Spleen (tissue), 11 donors: ENCODE measurements at regions not wholly inside any gene's neighbourhood (a gene's known extent, or its start where the extent isn't known, plus 50 kb on each side); places are given as distances from the start of the nearest gene placed in this dataset.
"Not testable (repeated sequence)": the region's sequence is repeated elsewhere in the genome, so short reads cannot be mapped to it uniquely, and the experiment has no call there.

ENCODE experiments used
- DNase-seq: peaks from one replicate; pipeline ENCODE4 v3.0.0-alpha.2; 2020
- H3K27ac ChIP-seq, 8 donors: fragments of 200-600 bp; sonication (generic) in 7 of 8; 1 replicate in 4 of 8; 2 replicates in 4 of 8; pipeline versions ENCODE4 v1.5.0 to v1.8.0; 2016 to 2021; ENCODE audit warnings: inconsistent platforms in 4 of 8, mild to moderate bottlenecking in 4 of 8, moderate library complexity in 1 of 8
- H3K27me3 ChIP-seq, 7 donors: fragments of 200-600 bp; sonication (generic) in 6 of 7; replicated peaks in 1 of 7; 1 replicate in 4 of 7; 2 replicates in 3 of 7; pipeline versions ENCODE4 v1.5.0 to v1.8.0; 2016 to 2021; ENCODE audit warnings: inconsistent platforms in 3 of 7, mild to moderate bottlenecking in 1 of 7
- H3K36me3 ChIP-seq, 6 donors: fragments of 200-600 bp; sonication (generic) in 5 of 6; 1 replicate in 4 of 6; 2 replicates in 2 of 6; pipeline versions ENCODE4 v1.5.0 to v1.8.0; 2016 to 2021; ENCODE audit warnings: inconsistent platforms in 2 of 6
- H3K4me1 ChIP-seq, 6 donors: fragments of 200-600 bp; sonication (generic) in 5 of 6; 1 replicate in 3 of 6; 2 replicates in 3 of 6; pipeline versions ENCODE4 v1.5.0 to v1.8.0; 2016 to 2021; ENCODE audit warnings: inconsistent platforms in 3 of 6
- H3K4me3 ChIP-seq, 8 donors: fragments of 200-600 bp; sonication (generic) in 7 of 8; 1 replicate in 4 of 8; 2 replicates in 4 of 8; pipeline versions ENCODE4 v1.5.0 to v1.8.0; 2016 to 2021; ENCODE audit warnings: inconsistent platforms in 4 of 8, mild to moderate bottlenecking in 4 of 8, moderate library complexity in 2 of 8
- H3K9me3 ChIP-seq, 8 donors: fragments of 200-600 bp; sonication (generic) in 7 of 8; 1 replicate in 4 of 8; 2 replicates in 4 of 8; pipeline versions ENCODE4 v1.5.0 to v1.8.0; 2016 to 2021; ENCODE audit warnings: inconsistent platforms in 4 of 8
- CTCF ChIP-seq, 11 experiments: fragments of 200-600 bp in 7 of 11; fragments of 450-650 bp in 4 of 11; sonication (generic) in 4 of 11; IDR thresholded peaks in 8 of 11; conservative IDR thresholded peaks in 3 of 11; 1 replicate in 7 of 11; 2 replicates in 4 of 11; pipeline versions ENCODE4 v1.4.0 to v1.8.0; 2016 to 2021; ENCODE audit warnings: antibody characterized with exemption in 11 of 11, inconsistent platforms in 4 of 11, mild to moderate bottlenecking in 1 of 11
- POLR2A ChIP-seq, 3 donors: fragments of 450-650 bp; IDR thresholded peaks; one replicate each; pipeline ENCODE4 v1.5.1; 2017; ENCODE audit warnings: antibody characterized with exemption in 3 of 3, mild to moderate bottlenecking in 1 of 3
- POLR2AphosphoS5 ChIP-seq, 3 donors: sonication (generic); formaldehyde crosslinking; IDR thresholded peaks; one replicate each; pipeline ENCODE4 v1.5.1; 2017; ENCODE audit warnings: antibody characterized with exemption in 3 of 3
- WGBS, 5 donors: extraction: QIAGEN DNeasy Blood & Tissue Kit in 3 of 5; methylation state at CpG; one replicate each; pipeline versions ENCODE4 v1.1.5 to v1.1.7; 2013 to 2018; 5-methylcytosine and 5-hydroxymethylcytosine counted together
- intact Hi-C: fragments of 100-400 bp; cut with DNase I; formaldehyde crosslinking; loops from one replicate; pipeline ENCODE4 v1.15.0; 2023; ENCODE audit warnings: low total_unique reads
- donor health status: healthy with polysubstance abuse.
- donor health status: DM: no; HTN: no; CAD: no; lungs with moderate emphysema.
- donor health status: DM: no; HTN: no; CAD: no.
- donor health status: Bipolar disorder and iron deficiency.
- donor health status: healthy.
- donor health status: DM: no; HTN: no; CAD: no.
- donor health status: DM: yes; HTN: yes; CAD: no.

GRCh38 chr5:157951673-157952373, 92.9 kb upstream of the CLINT1 start:
- no peak for DNase-seq
- intact Hi-C loops: no loop called here
- no peaks in the 10 kb centered on the region for H3K9me3 ChIP-seq
- H3K36me3 ChIP-seq: no peaks in the 10 kb centered on the region
- TF ChIP-seq POLR2A (IDR thresholded peaks at IDR 0.05) (no peak), POLR2AphosphoS5 (IDR thresholded peaks at IDR 0.05) (no peak), CTCF (IDR thresholded peaks at IDR 0.05 in 8 of 11, conservative IDR thresholded peaks at IDR 0.05 in 3 of 11) (no peak)
- no peak overlapping the region for H3K27ac ChIP-seq
- H3K27me3 ChIP-seq: peaks cover 0 to 24% (median 0%) of the 10 kb centered on the region in 7 donors
- peaks cover 0 to 10% (median 7%) of the 10 kb centered on the region in 6 donors for H3K4me1 ChIP-seq
- WGBS, 5 donors: 58 to 76% (median 64%) methylated on average over 4 of the region's 4 CpGs
- no peak overlapping the region for H3K4me3 ChIP-seq

GRCh38 chr5:157949520-157949919, 90.6 kb upstream of the CLINT1 start:
- Histone ChIP-seq H3K4me1 (peaks cover 0 to 10% (median 7%) of the 10 kb centered on the region in 6 donors), H3K27me3 (peaks cover 0 to 24% (median 0%) of the 10 kb centered on the region in 7 donors), H3K36me3 (no peaks in the 10 kb centered on the region), H3K4me3 (no peak overlapping the region), H3K9me3 (no peaks in the 10 kb centered on the region), H3K27ac (no peak overlapping the region)
- DNase-seq: no peak
- WGBS, 5 donors: 96 to 100% (median 100%) methylated on average over 1 of the region's 1 CpG
- TF ChIP-seq CTCF (IDR thresholded peaks at IDR 0.05 in 8 of 11, conservative IDR thresholded peaks at IDR 0.05 in 3 of 11) (no peak), POLR2A (IDR thresholded peaks at IDR 0.05) (no peak), POLR2AphosphoS5 (IDR thresholded peaks at IDR 0.05) (no peak)
- intact Hi-C loops: loop anchor here (2.0 kb wide), 1 partner anchor 129 kb away; no protein-coding TSS in a partner anchor

- no peak overlapping the region for H3K27ac ChIP-seq
- intact Hi-C loops: loop anchor here (2.0 kb wide), 1 partner anchor 128 kb away; no protein-coding TSS in a partner anchor
- peak; percentile 86 for DNase-seq
- peaks cover 0 to 10% (median 7%) of the 10 kb centered on the region in 6 donors for H3K4me1 ChIP-seq
- no peaks in the 10 kb centered on the region for H3K36me3 ChIP-seq
- H3K4me3 ChIP-seq: peak overlapping the region in 1 of 8 donors; percentile 22
- no peak for TF ChIP-seq POLR2A (IDR thresholded peaks at IDR 0.05)
- TF ChIP-seq CTCF (IDR thresholded peaks at IDR 0.05 in 8 of 11, conservative IDR thresholded peaks at IDR 0.05 in 3 of 11): peak; percentile 55 to 92 (median 85)
- TF ChIP-seq POLR2AphosphoS5 (IDR thresholded peaks at IDR 0.05): peak in 1 of 3 donors; percentile 55
- H3K27me3 ChIP-seq: peaks cover 0 to 21% (median 0%) of the 10 kb centered on the region in 7 donors
- H3K9me3 ChIP-seq: no peaks in the 10 kb centered on the region
- WGBS, 5 donors: 13 to 18% (median 15%) methylated on average over 11 of the region's 11 CpGs
These were observed 89.9 kb upstream of the CLINT1 start for GRCh38 chr5:157948738-157949410.

- H3K9me3 ChIP-seq: no peaks in the 10 kb centered on the region
- intact Hi-C loops: no loop called here
- no peak overlapping the region for H3K27ac ChIP-seq
- WGBS, 5 donors: 84 to 94% (median 87%) methylated on average over 7 of the region's 7 CpGs
- H3K4me3 ChIP-seq: no peak overlapping the region
- no peak for DNase-seq
- peaks cover 0 to 21% (median 0%) of the 10 kb centered on the region in 7 donors for H3K27me3 ChIP-seq
- no peaks in the 10 kb centered on the region for H3K36me3 ChIP-seq
- TF ChIP-seq POLR2A (IDR thresholded peaks at IDR 0.05) (no peak), CTCF (IDR thresholded peaks at IDR 0.05 in 8 of 11, conservative IDR thresholded peaks at IDR 0.05 in 3 of 11) (no peak), POLR2AphosphoS5 (IDR thresholded peaks at IDR 0.05) (no peak)
- peaks cover 0 to 10% (median 7%) of the 10 kb centered on the region in 6 donors for H3K4me1 ChIP-seq
These were observed 88.2 kb upstream of the CLINT1 start for GRCh38 chr5:157947156-157947555.

- DNase-seq, intact Hi-C loops, H3K27ac ChIP-seq, H3K9me3 ChIP-seq, H3K4me3 ChIP-seq, H3K36me3 ChIP-seq: not testable (repeated sequence)
- peaks cover 0 to 21% (median 0%) of the 10 kb centered on the region in 7 donors for H3K27me3 ChIP-seq
- WGBS, 5 donors: 77 to 92% (median 89%) methylated on average over 5 of the region's 5 CpGs
- H3K4me1 ChIP-seq: peaks cover 0 to 10% (median 7%) of the 10 kb centered on the region in 6 donors
These were observed 86.9 kb upstream of the CLINT1 start for GRCh38 chr5:157945822-157946221.
